ENCODE measurements at regions not wholly inside any gene's neighbourhood (a gene's known extent, or its start where the extent isn't known, plus 50 kb on each side); places are given as distances from the start of the nearest gene placed in this dataset.

- H3K27ac ChIP-seq: no peak overlapping the region
- H3K4me3 ChIP-seq: no peak overlapping the region
- no peak for DNase-seq (ENCODE audit: low spot score)
- TF ChIP-seq CTCF (IDR thresholded peaks at IDR 0.05): no peak
Observed at GRCh38 chr3:43854283-43854682, 163.5 kb downstream of the ABHD5 start.

DNA sequence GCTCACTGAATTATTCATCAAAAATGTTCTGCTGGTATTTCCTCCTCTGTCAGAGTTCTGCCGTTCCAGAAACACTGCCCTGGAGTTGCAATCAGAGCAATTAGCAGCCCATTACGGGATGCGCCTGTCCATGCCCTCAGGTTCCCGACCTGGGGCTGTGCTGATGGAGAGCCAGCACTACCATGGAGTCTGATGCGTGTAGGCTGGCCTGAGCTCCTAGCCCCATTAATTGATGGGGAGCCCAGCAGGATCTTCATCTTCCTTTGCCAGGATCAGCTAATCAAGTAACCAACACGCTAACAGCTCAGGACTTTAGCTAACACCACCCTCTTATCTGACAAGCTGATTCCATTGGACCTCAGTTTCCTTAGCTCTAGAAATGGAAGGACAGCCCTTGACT, 164.2 kb downstream of the ABHD5 start:
- no peak for DNase-seq (ENCODE audit: low spot score)
- H3K27ac ChIP-seq: no peak overlapping the region
- H3K4me3 ChIP-seq: no peak overlapping the region
- TF ChIP-seq CTCF (IDR thresholded peaks at IDR 0.05): no peak

DNA sequence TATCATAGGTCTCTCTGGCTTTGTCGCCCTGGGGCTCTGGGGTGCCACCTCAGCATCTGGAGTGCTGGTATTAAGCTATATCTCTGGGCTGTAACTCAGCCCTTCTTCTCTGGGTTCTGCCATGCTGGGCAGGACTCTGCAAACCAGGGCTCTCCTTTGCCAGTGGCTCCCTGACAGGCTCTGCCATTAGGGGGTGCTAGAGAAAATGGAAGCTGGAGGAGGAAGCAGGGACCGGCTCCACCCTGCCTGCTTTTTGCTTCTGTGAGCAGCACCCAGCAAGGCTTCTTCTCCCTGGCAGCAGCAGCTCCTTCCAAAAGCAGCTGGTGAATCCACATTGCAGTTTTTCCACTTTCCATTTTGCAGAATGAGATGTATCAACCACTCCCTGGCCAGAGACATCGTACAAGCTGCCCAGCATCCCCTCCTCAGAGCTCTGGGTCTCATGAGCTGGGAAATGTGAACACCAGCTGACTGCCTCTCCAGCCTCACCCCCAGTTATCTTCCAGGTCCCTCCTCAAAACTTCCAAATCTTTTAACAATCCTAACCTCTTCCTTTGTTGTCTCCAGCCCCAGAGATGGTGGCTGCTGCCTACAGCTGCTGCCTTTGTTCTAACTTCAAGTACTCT, 165.0 kb downstream of the ABHD5 start:
- TF ChIP-seq CTCF (IDR thresholded peaks at IDR 0.05): peak; percentile 8
- DNase-seq (ENCODE audit: low spot score): no peak
- no peak overlapping the region for H3K27ac ChIP-seq

GRCh38 chr3:43856351-43856750, 165.6 kb downstream of the ABHD5 start:
- H3K4me3 ChIP-seq: no peak overlapping the region
- H3K27ac ChIP-seq: no peak overlapping the region
- TF ChIP-seq CTCF (IDR thresholded peaks at IDR 0.05): no peak
- DNase-seq (ENCODE audit: low spot score): no peak

More for the DNA sequence above, 165.0 kb downstream of the ABHD5 start:
- no peak overlapping the region for H3K4me3 ChIP-seq

- H3K4me3 ChIP-seq: no peak overlapping the region
- no peak overlapping the region for H3K27ac ChIP-seq
- no peak for DNase-seq (ENCODE audit: low spot score)
- TF ChIP-seq CTCF (IDR thresholded peaks at IDR 0.05): no peak
Observed at GRCh38 chr3:43856761-43857160, 166.0 kb downstream of the ABHD5 start.

DNA sequence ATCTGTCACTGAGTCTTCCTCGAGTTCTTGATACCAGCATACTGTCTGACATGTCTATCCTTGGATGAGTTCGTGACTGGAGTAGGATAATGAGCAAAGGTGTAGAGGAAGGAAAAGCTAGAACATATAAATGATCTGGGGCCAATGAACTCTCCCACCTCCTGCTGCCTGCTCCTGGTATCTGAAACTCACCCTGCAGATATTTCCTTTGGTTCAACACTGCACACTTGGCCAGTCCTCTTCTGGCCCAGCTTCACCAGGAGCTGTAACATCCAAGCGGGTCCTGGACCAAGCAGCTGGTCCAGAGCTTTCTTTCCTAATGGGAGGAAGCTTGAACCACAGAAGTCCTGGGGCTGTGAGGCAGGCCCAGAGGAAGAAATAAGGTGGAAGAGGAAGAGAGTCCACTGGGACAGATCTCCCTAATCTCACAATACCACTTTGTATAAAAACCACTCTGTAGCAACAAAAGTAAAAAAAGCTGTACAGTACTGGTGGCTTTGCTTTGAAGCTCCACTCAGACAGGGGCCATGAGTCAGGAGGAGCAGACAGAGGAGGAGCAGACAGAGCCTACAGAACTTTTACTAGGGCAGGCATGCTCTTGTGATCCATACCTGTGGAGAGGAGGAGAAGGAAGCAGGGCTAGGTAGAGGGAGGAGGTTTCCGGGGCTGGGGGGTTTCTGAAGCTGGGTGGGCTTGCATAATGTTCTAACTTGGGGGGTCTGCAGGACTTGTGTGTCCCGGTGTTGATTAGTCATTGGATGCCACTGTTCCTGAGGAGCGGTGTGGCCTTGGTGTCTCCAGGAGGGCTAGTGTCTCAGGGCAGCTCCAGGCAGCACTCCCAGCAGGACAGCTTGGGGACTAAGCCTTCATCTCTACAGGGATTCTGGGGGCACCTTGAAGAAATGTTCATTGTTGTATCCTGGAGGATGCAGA, 166.9 kb downstream of the ABHD5 start:
- TF ChIP-seq CTCF (IDR thresholded peaks at IDR 0.05): no peak
- H3K4me3 ChIP-seq: no peak overlapping the region
- H3K27ac ChIP-seq: no peak overlapping the region
- no peak for DNase-seq (ENCODE audit: low spot score)

All from coronary artery (tissue), 2 donors.